WTC11 (cell line): ENCODE measurements at regions not wholly inside any gene's neighbourhood (a gene's known extent, or its start where the extent isn't known, plus 50 kb on each side); places are given as distances from the start of the nearest gene placed in this dataset.

Experiments used
- CTCF ChIP-seq: fragments of 200-600 bp; IDR thresholded peaks from 2 replicates; pipeline ENCODE4 v1.8.0; 2022; ENCODE audit warnings: antibody characterized with exemption
- FOXK1 ChIP-seq: sonication (generic); formaldehyde crosslinking; IDR thresholded peaks from 2 replicates; pipeline ENCODE4 v1.8.0; 2022; ENCODE audit warnings: mild to moderate bottlenecking, moderate library complexity, missing genetic modification reagents
- MAX ChIP-seq: sonication (generic); formaldehyde crosslinking; IDR thresholded peaks from 2 replicates; pipeline ENCODE4 v1.8.0; 2022; ENCODE audit warnings: mild to moderate bottlenecking, missing genetic modification reagents

GRCh38 chr16:11460820-11461594 lies 115.7 kb downstream of the RMI2 start:
- TF ChIP-seq CTCF = no peak
- no peak for TF ChIP-seq MAX (CRISPR knock-in tag)
- no peak for TF ChIP-seq FOXK1 (CRISPR knock-in tag)
